ENCODE measurements at regions not wholly inside any gene's neighbourhood (a gene's known extent, or its start where the extent isn't known, plus 50 kb on each side); places are given as distances from the start of the nearest gene placed in this dataset.

DNA sequence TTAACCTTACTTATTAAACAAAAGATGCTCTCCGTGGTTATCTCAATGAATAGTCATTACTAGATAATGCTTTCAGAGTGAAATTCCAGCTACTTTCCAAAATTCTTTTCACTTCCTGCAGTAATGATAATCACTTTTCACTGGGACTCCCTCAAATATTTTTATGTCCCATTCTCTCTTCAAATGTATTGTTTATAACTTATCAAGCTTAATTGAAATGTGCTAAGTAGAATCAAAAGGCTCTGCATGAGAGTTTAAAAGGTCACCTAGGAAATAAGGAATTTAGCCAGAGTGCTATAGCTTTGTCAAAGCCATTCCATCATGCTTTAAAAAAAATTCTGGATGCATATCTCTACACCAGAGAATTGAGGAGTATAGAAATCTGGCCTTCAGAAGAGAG, 106.4 kb downstream of the ODF2L start:
- TF ChIP-seq POLR2A (IDR thresholded peaks at IDR 0.05), result no peak
- TF ChIP-seq, protein P1, sequence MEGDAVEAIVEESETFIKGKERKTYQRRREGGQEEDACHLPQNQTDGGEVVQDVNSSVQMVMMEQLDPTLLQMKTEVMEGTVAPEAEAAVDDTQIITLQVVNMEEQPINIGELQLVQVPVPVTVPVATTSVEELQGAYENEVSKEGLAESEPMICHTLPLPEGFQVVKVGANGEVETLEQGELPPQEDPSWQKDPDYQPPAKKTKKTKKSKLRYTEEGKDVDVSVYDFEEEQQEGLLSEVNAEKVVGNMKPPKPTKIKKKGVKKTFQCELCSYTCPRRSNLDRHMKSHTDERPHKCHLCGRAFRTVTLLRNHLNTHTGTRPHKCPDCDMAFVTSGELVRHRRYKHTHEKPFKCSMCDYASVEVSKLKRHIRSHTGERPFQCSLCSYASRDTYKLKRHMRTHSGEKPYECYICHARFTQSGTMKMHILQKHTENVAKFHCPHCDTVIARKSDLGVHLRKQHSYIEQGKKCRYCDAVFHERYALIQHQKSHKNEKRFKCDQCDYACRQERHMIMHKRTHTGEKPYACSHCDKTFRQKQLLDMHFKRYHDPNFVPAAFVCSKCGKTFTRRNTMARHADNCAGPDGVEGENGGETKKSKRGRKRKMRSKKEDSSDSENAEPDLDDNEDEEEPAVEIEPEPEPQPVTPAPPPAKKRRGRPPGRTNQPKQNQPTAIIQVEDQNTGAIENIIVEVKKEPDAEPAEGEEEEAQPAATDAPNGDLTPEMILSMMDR (IDR thresholded peaks at IDR 0.05), result no peak
- no peak for TF ChIP-seq POLR2AphosphoS5 (IDR thresholded peaks at IDR 0.05)
- TF ChIP-seq EP300 (IDR thresholded peaks at IDR 0.05), result no peak
